GM18511 (cell line): ENCODE measurements at regions not wholly inside any gene's neighbourhood (a gene's known extent, or its start where the extent isn't known, plus 50 kb on each side); places are given as distances from the start of the nearest gene placed in this dataset.

Source experiments
- ATAC-seq: cut with Tn5 transposase; IDR thresholded peaks from one replicate; pipeline ENCODE4 v1.9.1; 2021; ENCODE audit warnings: mild to moderate bottlenecking, moderate library complexity; ENCODE audit not compliant: unreplicated experiment

- ATAC-seq, result no peak
These were observed 411.2 kb downstream of the FGF9 start for GRCh38 chr13:22082030-22082429.

GRCh38 chr13:22082437-22083100 is 411.7 kb downstream of the FGF9 start:
- ATAC-seq, result no peak

- no peak for ATAC-seq
These were observed 414.1 kb downstream of the FGF9 start for GRCh38 chr13:22085001-22085400.

GRCh38 chr13:22086597-22087330 is 415.9 kb downstream of the FGF9 start:
- no peak for ATAC-seq

- no peak for ATAC-seq
These were observed 419.2 kb downstream of the FGF9 start for GRCh38 chr13:22090106-22090505.

GRCh38 chr13:22091222-22091970 is 420.5 kb downstream of the FGF9 start:
- ATAC-seq, result no peak

GRCh38 chr13:22091971-22092300 is 421.1 kb downstream of the FGF9 start:
- ATAC-seq, result no peak

GRCh38 chr13:22092791-22093560 is 422.1 kb downstream of the FGF9 start:
- ATAC-seq, result no peak

GRCh38 chr13:22095794-22096193 is 424.9 kb downstream of the FGF9 start:
- ATAC-seq, result no peak

- ATAC-seq, result no peak
These were observed 428.7 kb downstream of the FGF9 start for GRCh38 chr13:22099585-22099984.

GRCh38 chr13:22102271-22102670 is 431.4 kb downstream of the FGF9 start:
- ATAC-seq, result no peak

- ATAC-seq, result no peak
These were observed 432.5 kb downstream of the FGF9 start for GRCh38 chr13:22103046-22104027.

GRCh38 chr13:22106058-22106457 is 435.2 kb downstream of the FGF9 start:
- no peak for ATAC-seq

- no peak for ATAC-seq
These were observed 436.7 kb downstream of the FGF9 start for GRCh38 chr13:22107549-22107948.

GRCh38 chr13:22108283-22108942 is 437.5 kb downstream of the FGF9 start:
- ATAC-seq, result no peak

- no peak for ATAC-seq
These were observed 438.1 kb downstream of the FGF9 start for GRCh38 chr13:22108979-22109378.

- ATAC-seq, result no peak
These were observed 439.5 kb downstream of the FGF9 start for GRCh38 chr13:22110368-22110767.

GRCh38 chr13:22111152-22111783 is 440.4 kb downstream of the FGF9 start:
- no peak for ATAC-seq

- no peak for ATAC-seq
These were observed 441.1 kb downstream of the FGF9 start for GRCh38 chr13:22111961-22112360.
